GM18858 (cell line): ENCODE measurements at regions not wholly inside any gene's neighbourhood (a gene's known extent, or its start where the extent isn't known, plus 50 kb on each side); places are given as distances from the start of the nearest gene placed in this dataset.

ENCODE experiments used
- ATAC-seq: cut with Tn5 transposase; IDR thresholded peaks from one replicate; pipeline ENCODE4 v1.9.1; 2021; ENCODE audit not compliant: unreplicated experiment

- no peak for ATAC-seq
These were observed 143.0 kb upstream of the AJAP1 start for GRCh38 chr1:4511374-4511773.

- no peak for ATAC-seq
These were observed 141.8 kb upstream of the AJAP1 start for GRCh38 chr1:4512636-4513035.

GRCh38 chr1:4513685-4514084, 140.7 kb upstream of the AJAP1 start:
- no peak for ATAC-seq

GRCh38 chr1:4515727-4516289, 138.6 kb upstream of the AJAP1 start:
- ATAC-seq, result no peak

- no peak for ATAC-seq
These were observed 137.8 kb upstream of the AJAP1 start for GRCh38 chr1:4516596-4516995.

- ATAC-seq, result no peak
These were observed 137.0 kb upstream of the AJAP1 start for GRCh38 chr1:4517186-4517954.

GRCh38 chr1:4518621-4519020, 135.8 kb upstream of the AJAP1 start:
- no peak for ATAC-seq

- ATAC-seq, result no peak
These were observed 134.5 kb upstream of the AJAP1 start for GRCh38 chr1:4519954-4520353.

- ATAC-seq, result no peak
These were observed 130.9 kb upstream of the AJAP1 start for GRCh38 chr1:4523551-4523950.

GRCh38 chr1:4526747-4527146, 127.7 kb upstream of the AJAP1 start:
- ATAC-seq, result no peak

GRCh38 chr1:4527819-4528218, 126.6 kb upstream of the AJAP1 start:
- ATAC-seq, result no peak

GRCh38 chr1:4528590-4528989, 125.8 kb upstream of the AJAP1 start:
- no peak for ATAC-seq

GRCh38 chr1:4529446-4530165, 124.8 kb upstream of the AJAP1 start:
- ATAC-seq, result no peak

- no peak for ATAC-seq
These were observed 124.1 kb upstream of the AJAP1 start for GRCh38 chr1:4530166-4530785.

- no peak for ATAC-seq
These were observed 122.6 kb upstream of the AJAP1 start for GRCh38 chr1:4531842-4532241.

GRCh38 chr1:4532656-4533055, 121.8 kb upstream of the AJAP1 start:
- ATAC-seq, result no peak

- ATAC-seq, result no peak
These were observed 107.5 kb upstream of the AJAP1 start for GRCh38 chr1:4546911-4547310.

- ATAC-seq, result no peak
These were observed 104.5 kb upstream of the AJAP1 start for GRCh38 chr1:4549930-4550329.

- no peak for ATAC-seq
These were observed 103.5 kb upstream of the AJAP1 start for GRCh38 chr1:4550941-4551340.

GRCh38 chr1:4551706-4552105, 102.7 kb upstream of the AJAP1 start:
- no peak for ATAC-seq

- ATAC-seq, result no peak
These were observed 100.6 kb upstream of the AJAP1 start for GRCh38 chr1:4553761-4554160.
